A673 (cell line): ENCODE measurements at regions not wholly inside any gene's neighbourhood (a gene's known extent, or its start where the extent isn't known, plus 50 kb on each side); places are given as distances from the start of the nearest gene placed in this dataset.

Experiments
- EZH2 ChIP-seq: fragments of 200-600 bp; sonication (generic); IDR thresholded peaks from 2 replicates; pipeline ENCODE4 v1.6.1; 2017; ENCODE audit warnings: borderline replicate concordance, low read depth, mild to moderate bottlenecking, mixed read lengths, antibody characterized with exemption, low read length; ENCODE audit not compliant: poor library complexity, severe bottlenecking
- TF ChIP-seq, protein P1 (sequence below): fragments of 300-800, 200-600 bp; sonication (generic); conservative IDR thresholded peaks from 2 replicates; pipeline ENCODE4 v1.5.1; 2017; ENCODE audit warnings: low read depth, mild to moderate bottlenecking, antibody characterized with exemption, low read length, moderate library complexity, mixed read lengths

DNA sequence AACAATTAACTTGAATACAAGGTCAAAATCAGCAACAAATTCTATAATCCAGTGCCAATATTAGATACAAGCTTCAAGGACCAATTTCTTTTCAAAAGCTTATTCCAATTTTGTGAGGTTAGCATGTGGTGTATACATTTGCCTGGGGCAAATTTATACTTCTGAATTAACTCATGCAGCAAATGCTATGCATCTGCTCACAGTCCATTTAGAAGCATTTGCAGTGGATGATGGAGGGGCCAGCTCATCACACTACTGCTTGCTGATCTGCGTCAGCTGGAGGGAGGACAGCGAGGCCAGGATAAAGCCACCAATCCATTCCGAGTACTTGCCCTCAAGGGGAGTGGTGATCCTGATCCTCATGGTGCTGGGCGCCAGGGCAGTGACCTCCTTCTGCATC, 474.3 kb upstream of the KIF2A start:
- TF ChIP-seq, protein P1, sequence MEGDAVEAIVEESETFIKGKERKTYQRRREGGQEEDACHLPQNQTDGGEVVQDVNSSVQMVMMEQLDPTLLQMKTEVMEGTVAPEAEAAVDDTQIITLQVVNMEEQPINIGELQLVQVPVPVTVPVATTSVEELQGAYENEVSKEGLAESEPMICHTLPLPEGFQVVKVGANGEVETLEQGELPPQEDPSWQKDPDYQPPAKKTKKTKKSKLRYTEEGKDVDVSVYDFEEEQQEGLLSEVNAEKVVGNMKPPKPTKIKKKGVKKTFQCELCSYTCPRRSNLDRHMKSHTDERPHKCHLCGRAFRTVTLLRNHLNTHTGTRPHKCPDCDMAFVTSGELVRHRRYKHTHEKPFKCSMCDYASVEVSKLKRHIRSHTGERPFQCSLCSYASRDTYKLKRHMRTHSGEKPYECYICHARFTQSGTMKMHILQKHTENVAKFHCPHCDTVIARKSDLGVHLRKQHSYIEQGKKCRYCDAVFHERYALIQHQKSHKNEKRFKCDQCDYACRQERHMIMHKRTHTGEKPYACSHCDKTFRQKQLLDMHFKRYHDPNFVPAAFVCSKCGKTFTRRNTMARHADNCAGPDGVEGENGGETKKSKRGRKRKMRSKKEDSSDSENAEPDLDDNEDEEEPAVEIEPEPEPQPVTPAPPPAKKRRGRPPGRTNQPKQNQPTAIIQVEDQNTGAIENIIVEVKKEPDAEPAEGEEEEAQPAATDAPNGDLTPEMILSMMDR, result no peak
- no peak for TF ChIP-seq EZH2
